ENCODE measurements at regions not wholly inside any gene's neighbourhood (a gene's known extent, or its start where the extent isn't known, plus 50 kb on each side); places are given as distances from the start of the nearest gene placed in this dataset.

DNA sequence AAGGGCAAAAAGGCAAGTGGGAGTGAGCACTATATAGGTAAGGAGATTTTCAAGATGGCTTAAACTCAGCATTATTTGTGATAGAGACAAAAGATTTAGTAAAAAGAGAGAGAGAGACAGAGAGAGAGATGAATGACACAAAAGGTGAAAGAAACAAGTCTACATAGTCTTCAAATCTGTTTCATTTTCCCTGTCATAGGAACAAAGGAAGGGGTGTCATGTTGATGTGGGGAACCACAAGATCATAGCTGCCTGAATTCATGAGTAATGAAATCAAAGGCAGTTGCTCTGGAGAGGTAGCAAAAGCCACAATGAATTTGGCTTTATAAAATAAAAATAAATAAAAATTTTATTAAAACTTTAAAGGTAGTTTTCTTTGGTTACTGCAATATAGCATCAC, 67.2 kb upstream of the PHIP start:
- TF ChIP-seq POLR2AphosphoS5 (IDR thresholded peaks at IDR 0.05; ENCODE audit: insufficient read depth, low read depth, low read length) = no peak
- no peak for TF ChIP-seq EZH2 (IDR thresholded peaks at IDR 0.05; ENCODE audit: borderline replicate concordance, low read depth, low read length, severe bottlenecking)
- TF ChIP-seq JUN (IDR thresholded peaks at IDR 0.05; ENCODE audit: borderline replicate concordance, insufficient read depth, insufficient read length, low read depth) = no peak
- TF ChIP-seq, protein P1, sequence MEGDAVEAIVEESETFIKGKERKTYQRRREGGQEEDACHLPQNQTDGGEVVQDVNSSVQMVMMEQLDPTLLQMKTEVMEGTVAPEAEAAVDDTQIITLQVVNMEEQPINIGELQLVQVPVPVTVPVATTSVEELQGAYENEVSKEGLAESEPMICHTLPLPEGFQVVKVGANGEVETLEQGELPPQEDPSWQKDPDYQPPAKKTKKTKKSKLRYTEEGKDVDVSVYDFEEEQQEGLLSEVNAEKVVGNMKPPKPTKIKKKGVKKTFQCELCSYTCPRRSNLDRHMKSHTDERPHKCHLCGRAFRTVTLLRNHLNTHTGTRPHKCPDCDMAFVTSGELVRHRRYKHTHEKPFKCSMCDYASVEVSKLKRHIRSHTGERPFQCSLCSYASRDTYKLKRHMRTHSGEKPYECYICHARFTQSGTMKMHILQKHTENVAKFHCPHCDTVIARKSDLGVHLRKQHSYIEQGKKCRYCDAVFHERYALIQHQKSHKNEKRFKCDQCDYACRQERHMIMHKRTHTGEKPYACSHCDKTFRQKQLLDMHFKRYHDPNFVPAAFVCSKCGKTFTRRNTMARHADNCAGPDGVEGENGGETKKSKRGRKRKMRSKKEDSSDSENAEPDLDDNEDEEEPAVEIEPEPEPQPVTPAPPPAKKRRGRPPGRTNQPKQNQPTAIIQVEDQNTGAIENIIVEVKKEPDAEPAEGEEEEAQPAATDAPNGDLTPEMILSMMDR (IDR thresholded peaks at IDR 0.05; ENCODE audit: extremely low read depth in 1 of 2, insufficient read depth in 1 of 2, low read depth in 1 of 2, low read length in 2 of 2) = no peak
- TF ChIP-seq POLR2A (IDR thresholded peaks at IDR 0.05; ENCODE audit: low read depth, low read length) = no peak
- TF ChIP-seq, protein P2, sequence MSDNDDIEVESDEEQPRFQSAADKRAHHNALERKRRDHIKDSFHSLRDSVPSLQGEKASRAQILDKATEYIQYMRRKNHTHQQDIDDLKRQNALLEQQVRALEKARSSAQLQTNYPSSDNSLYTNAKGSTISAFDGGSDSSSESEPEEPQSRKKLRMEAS (IDR thresholded peaks at IDR 0.05; ENCODE audit: insufficient read depth, insufficient read length) = no peak
- TF ChIP-seq GATA2 (IDR thresholded peaks at IDR 0.05; ENCODE audit: insufficient read depth, insufficient read length, low read depth, low read length) = no peak
